ENCODE measurements at regions not wholly inside any gene's neighbourhood (a gene's known extent, or its start where the extent isn't known, plus 50 kb on each side); places are given as distances from the start of the nearest gene placed in this dataset.

- H3K4me1 ChIP-seq (ENCODE audit: low read depth, poor library complexity, severe bottlenecking), result peaks cover 43% of the 10 kb centered on the region
- no peak overlapping the region for H3K27ac ChIP-seq
- H3K79me2 ChIP-seq (ENCODE audit: insufficient read depth, low read depth), result no peaks in the 10 kb centered on the region
- no peak overlapping the region for H2AFZ ChIP-seq (ENCODE audit: low read depth)
- no peak overlapping the region for H3K9ac ChIP-seq
- H4K20me1 ChIP-seq (ENCODE audit: insufficient read depth), result no peaks in the 10 kb centered on the region
- no peak overlapping the region for H3K4me2 ChIP-seq
- H3K4me3 ChIP-seq (IDR thresholded peaks at IDR 0.05; ENCODE audit: insufficient read depth, low read depth, low read length), result no peak overlapping the region
- H3K36me3 ChIP-seq (ENCODE audit: insufficient read depth), result no peaks in the 10 kb centered on the region
- H3K27me3 ChIP-seq (ENCODE audit: insufficient read depth, low read depth), result no peaks in the 10 kb centered on the region
- TF ChIP-seq, protein P1, sequence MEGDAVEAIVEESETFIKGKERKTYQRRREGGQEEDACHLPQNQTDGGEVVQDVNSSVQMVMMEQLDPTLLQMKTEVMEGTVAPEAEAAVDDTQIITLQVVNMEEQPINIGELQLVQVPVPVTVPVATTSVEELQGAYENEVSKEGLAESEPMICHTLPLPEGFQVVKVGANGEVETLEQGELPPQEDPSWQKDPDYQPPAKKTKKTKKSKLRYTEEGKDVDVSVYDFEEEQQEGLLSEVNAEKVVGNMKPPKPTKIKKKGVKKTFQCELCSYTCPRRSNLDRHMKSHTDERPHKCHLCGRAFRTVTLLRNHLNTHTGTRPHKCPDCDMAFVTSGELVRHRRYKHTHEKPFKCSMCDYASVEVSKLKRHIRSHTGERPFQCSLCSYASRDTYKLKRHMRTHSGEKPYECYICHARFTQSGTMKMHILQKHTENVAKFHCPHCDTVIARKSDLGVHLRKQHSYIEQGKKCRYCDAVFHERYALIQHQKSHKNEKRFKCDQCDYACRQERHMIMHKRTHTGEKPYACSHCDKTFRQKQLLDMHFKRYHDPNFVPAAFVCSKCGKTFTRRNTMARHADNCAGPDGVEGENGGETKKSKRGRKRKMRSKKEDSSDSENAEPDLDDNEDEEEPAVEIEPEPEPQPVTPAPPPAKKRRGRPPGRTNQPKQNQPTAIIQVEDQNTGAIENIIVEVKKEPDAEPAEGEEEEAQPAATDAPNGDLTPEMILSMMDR (conservative IDR thresholded peaks at IDR 0.05; ENCODE audit: low read depth, low read length), result no peak
Observed at GRCh38 chr15:29633971-29634370, 188.3 kb downstream of the TJP1 start.

DNA sequence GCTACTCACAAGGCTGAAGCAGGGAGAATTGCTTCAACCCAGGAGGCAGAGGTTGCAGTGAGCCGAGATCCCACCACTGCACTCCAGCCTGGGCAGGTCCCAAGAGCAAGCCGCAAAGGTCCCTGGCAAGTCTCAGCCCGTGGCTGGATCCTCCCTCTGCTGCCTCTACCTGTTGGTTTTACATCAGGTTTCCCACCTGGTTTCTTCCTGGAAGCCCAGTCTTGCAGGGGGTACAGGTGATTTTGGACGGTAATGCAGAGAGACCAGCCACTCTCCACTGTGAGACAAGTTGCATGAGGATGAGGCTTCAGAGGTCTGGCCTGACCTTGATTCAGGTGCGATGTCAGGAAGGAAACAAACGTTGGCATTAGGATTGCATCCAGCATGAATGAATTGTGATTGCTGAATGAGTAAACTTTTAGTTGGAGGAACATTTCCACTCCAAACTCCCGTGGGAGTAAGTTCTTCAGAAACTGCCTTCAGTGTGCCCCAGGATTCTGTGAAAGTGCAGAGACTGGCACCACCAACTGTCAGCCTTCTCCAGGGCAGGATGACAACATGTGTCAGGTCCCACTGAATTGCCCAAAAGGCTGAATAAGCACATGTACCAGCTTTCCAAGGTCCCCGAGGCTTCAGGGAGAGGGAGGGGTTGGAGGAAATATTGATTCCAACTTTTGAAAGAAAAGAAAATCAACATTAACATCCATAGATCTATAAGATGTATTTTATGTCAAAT lies 189.4 kb downstream of the TJP1 start:
- no peaks in the 10 kb centered on the region for H3K79me2 ChIP-seq (ENCODE audit: insufficient read depth, low read depth)
- no peaks in the 10 kb centered on the region for H3K36me3 ChIP-seq (ENCODE audit: insufficient read depth)
- H4K20me1 ChIP-seq (ENCODE audit: insufficient read depth), result no peaks in the 10 kb centered on the region
- TF ChIP-seq, protein P1 (conservative IDR thresholded peaks at IDR 0.05; ENCODE audit: low read depth, low read length), result no peak
- H3K27me3 ChIP-seq (ENCODE audit: insufficient read depth, low read depth), result no peaks in the 10 kb centered on the region
- H3K27ac ChIP-seq, result peak overlapping the region; percentile 97; the same call in 1 of the 2 replicates
- H3K9ac ChIP-seq, result peak overlapping the region; percentile 84; the same call in 1 of the 2 replicates
- H2AFZ ChIP-seq (ENCODE audit: low read depth), result peak overlapping the region; percentile 88; the same call in 1 of the 2 replicates
- H3K4me3 ChIP-seq (IDR thresholded peaks at IDR 0.05; ENCODE audit: insufficient read depth, low read depth, low read length), result no peak overlapping the region
- H3K4me2 ChIP-seq, result peak overlapping the region; percentile 75; the same call in 1 of the 2 replicates
- peaks cover 43% of the 10 kb centered on the region for H3K4me1 ChIP-seq (ENCODE audit: low read depth, poor library complexity, severe bottlenecking)

- Histone ChIP-seq H4K20me1 (ENCODE audit: insufficient read depth) (no peaks in the 10 kb centered on the region), H3K79me2 (ENCODE audit: insufficient read depth, low read depth) (no peaks in the 10 kb centered on the region), H3K36me3 (ENCODE audit: insufficient read depth) (no peaks in the 10 kb centered on the region), H3K4me3 (IDR thresholded peaks at IDR 0.05; ENCODE audit: insufficient read depth, low read depth, low read length) (peak overlapping the region; percentile 36), H2AFZ (ENCODE audit: low read depth) (peak overlapping the region; percentile 88), H3K4me2 (peak overlapping the region; percentile 75), H3K9ac (peak overlapping the region; percentile 84), H3K27me3 (ENCODE audit: insufficient read depth, low read depth) (no peaks in the 10 kb centered on the region), H3K4me1 (ENCODE audit: low read depth, poor library complexity, severe bottlenecking) (peaks cover 43% of the 10 kb centered on the region), H3K27ac (peak overlapping the region; percentile 97)
- TF ChIP-seq, protein P1 (conservative IDR thresholded peaks at IDR 0.05; ENCODE audit: low read depth, low read length), result peak; percentile 51; the same call in 1 of the 2 replicates
Observed at GRCh38 chr15:29631076-29632070, 190.9 kb downstream of the TJP1 start.

DNA sequence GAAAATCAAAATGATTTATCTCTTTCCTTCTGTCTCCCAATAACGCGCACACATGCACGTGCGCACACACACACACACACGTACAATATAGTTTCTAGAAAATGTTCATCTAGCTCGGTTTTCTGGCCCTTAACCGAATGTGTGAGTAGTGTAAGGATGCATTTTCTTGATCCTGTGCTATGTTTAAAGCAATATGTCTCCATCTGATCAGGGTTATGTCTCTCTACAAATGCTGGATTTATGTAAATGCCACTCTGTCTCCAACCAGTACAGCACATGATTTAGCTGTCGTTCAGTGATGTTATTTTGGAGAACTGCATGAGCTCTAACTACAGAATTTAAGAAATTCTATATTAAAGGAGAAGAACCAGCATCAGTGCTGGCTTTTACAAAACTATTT lies 198.0 kb downstream of the TJP1 start:
- Histone ChIP-seq H3K4me3 (IDR thresholded peaks at IDR 0.05; ENCODE audit: insufficient read depth, low read depth, low read length) (no peak overlapping the region), H3K27me3 (ENCODE audit: insufficient read depth, low read depth) (no peaks in the 10 kb centered on the region), H3K36me3 (ENCODE audit: insufficient read depth) (no peaks in the 10 kb centered on the region), H3K4me1 (ENCODE audit: low read depth, poor library complexity, severe bottlenecking) (peaks cover under 1% of the 10 kb centered on the region), H3K79me2 (ENCODE audit: insufficient read depth, low read depth) (no peaks in the 10 kb centered on the region), H3K27ac (no peak overlapping the region), H3K9ac (no peak overlapping the region), H2AFZ (ENCODE audit: low read depth) (no peak overlapping the region), H4K20me1 (ENCODE audit: insufficient read depth) (no peaks in the 10 kb centered on the region), H3K4me2 (no peak overlapping the region)
- TF ChIP-seq, protein P1 (conservative IDR thresholded peaks at IDR 0.05; ENCODE audit: low read depth, low read length), result no peak

All from KMS-11 (cell line).